Osteocyte (in vitro differentiated cells): ENCODE measurements at regions not wholly inside any gene's neighbourhood (a gene's known extent, or its start where the extent isn't known, plus 50 kb on each side); places are given as distances from the start of the nearest gene placed in this dataset.

ENCODE experiments used
- DNase-seq: peaks from one replicate; pipeline ENCODE4 v3.0.0; 2021; ENCODE audit warnings: mixed read lengths; ENCODE audit not compliant: unreplicated experiment; ENCODE audit errors: extremely low spot score
- H3K27ac Mint-ChIP-seq: one replicate; pipeline ENCODE4 v1.8.0; 2021; ENCODE audit warnings: mild to moderate bottlenecking, mixed read lengths; ENCODE audit not compliant: unreplicated experiment
- H3K27me3 Mint-ChIP-seq: one replicate; pipeline ENCODE4 v1.8.0; 2021; ENCODE audit warnings: mixed read lengths; ENCODE audit not compliant: unreplicated experiment
- H3K36me3 Mint-ChIP-seq: one replicate; pipeline ENCODE4 v1.8.0; 2021; ENCODE audit warnings: mixed read lengths; ENCODE audit not compliant: unreplicated experiment
- H3K4me1 Mint-ChIP-seq: one replicate; pipeline ENCODE4 v1.8.0; 2021; ENCODE audit warnings: mixed read lengths; ENCODE audit not compliant: unreplicated experiment
- H3K4me3 Mint-ChIP-seq: one replicate; pipeline ENCODE4 v1.8.0; 2021; ENCODE audit warnings: mild to moderate bottlenecking, moderate library complexity, mixed read lengths; ENCODE audit not compliant: unreplicated experiment
- H3K9me3 Mint-ChIP-seq: one replicate; pipeline ENCODE4 v1.8.0; 2021; ENCODE audit warnings: mixed read lengths; ENCODE audit not compliant: unreplicated experiment
- TF ChIP-seq, protein P1 (sequence below): fragments of 200-600 bp; sonication (generic); IDR thresholded peaks from 2 replicates; pipeline ENCODE4 v1.5.0; 2021; ENCODE audit warnings: antibody characterized with exemption, mild to moderate bottlenecking, moderate library complexity

DNA sequence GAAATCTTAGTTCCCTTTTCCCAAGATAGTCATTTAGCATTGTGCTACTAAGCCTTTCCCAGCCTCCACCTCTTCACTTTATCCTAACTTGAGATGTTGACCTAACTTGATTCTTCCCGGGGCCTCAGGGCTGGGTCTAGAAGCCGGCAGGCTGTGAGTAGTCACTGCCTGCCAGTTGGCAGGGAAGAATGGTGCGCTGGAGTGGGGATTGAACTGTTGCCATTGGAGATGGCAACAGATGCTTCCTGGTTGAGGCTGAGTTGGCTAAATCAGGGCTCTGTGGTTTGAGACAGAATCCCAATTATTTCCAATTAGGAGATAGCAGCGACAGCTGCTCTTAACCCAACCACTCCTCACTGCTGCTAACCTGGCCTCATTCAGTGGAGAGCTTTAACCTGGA is 343.1 kb downstream of the BRINP1 start:
- Mint-ChIP-seq H3K36me3 (no peaks in the 10 kb centered on the region), H3K27ac (no peak overlapping the region), H3K9me3 (no peaks in the 10 kb centered on the region), H3K4me3 (no peak overlapping the region), H3K4me1 (no peaks in the 10 kb centered on the region), H3K27me3 (peaks cover 3% of the 10 kb centered on the region)
- no peak for DNase-seq
- TF ChIP-seq, protein P1, sequence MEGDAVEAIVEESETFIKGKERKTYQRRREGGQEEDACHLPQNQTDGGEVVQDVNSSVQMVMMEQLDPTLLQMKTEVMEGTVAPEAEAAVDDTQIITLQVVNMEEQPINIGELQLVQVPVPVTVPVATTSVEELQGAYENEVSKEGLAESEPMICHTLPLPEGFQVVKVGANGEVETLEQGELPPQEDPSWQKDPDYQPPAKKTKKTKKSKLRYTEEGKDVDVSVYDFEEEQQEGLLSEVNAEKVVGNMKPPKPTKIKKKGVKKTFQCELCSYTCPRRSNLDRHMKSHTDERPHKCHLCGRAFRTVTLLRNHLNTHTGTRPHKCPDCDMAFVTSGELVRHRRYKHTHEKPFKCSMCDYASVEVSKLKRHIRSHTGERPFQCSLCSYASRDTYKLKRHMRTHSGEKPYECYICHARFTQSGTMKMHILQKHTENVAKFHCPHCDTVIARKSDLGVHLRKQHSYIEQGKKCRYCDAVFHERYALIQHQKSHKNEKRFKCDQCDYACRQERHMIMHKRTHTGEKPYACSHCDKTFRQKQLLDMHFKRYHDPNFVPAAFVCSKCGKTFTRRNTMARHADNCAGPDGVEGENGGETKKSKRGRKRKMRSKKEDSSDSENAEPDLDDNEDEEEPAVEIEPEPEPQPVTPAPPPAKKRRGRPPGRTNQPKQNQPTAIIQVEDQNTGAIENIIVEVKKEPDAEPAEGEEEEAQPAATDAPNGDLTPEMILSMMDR, result no peak

DNA sequence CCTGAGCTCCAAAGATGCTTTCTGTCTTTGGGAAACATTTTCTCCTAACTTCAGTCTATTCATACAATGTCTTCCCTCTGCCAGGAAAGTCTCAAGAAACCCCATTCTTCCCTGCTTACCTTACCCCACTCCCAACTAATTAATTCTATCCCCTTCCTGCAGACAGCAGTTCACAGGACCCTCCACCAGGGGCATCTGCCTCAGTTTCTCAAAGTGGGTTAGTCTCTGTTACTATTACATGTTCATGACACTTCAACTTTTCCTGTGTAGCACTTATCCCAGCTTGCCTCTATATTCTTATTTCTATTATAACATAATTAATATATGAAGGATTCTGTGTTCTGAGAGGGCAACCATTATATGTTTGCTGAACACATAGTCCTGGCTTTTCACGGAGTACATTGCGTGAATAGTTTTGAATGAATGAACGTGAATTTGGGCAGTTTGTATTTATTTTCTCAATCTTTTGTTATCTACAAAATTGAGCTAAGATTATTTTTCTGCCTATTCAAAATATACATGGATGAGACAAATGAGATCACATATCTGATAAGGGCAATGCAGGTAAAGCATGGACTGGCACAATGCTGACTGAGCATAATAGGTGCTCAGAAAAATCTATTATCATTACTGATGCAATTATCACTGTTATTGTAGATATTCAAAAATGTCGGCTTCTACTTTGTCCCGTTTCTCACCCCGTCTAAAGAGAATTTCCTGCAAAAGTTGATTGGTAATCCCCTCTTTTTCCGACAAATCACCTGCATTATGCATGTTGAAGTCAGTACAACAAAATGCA is 341.1 kb downstream of the BRINP1 start:
- H3K27me3 Mint-ChIP-seq, result peaks cover 3% of the 10 kb centered on the region
- H3K27ac Mint-ChIP-seq, result no peak overlapping the region
- H3K4me1 Mint-ChIP-seq, result no peaks in the 10 kb centered on the region
- H3K4me3 Mint-ChIP-seq, result no peak overlapping the region
- DNase-seq, result no peak
- no peaks in the 10 kb centered on the region for H3K36me3 Mint-ChIP-seq
- no peaks in the 10 kb centered on the region for H3K9me3 Mint-ChIP-seq
- TF ChIP-seq, protein P1, result no peak

DNA sequence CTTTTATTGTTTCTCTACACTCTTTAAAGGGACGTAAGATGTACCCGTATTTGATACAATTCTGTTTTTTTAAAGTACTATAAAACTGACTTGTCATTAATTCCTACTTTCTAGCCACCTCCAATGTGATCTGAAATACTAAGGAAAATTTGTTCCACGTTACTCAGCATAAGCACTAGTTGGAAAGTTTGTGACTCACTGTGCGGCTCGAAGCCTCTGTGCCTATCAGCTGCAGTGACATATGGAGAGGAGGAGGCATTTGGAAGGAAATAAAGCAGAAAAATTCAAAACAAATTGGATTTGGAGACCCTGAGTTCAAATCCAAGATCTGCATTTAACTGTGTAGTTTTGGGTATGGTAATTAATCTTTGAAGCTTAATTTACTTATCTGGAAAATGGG is 339.3 kb downstream of the BRINP1 start:
- Mint-ChIP-seq H3K4me1 (no peaks in the 10 kb centered on the region), H3K27me3 (peaks cover 2% of the 10 kb centered on the region), H3K4me3 (no peak overlapping the region), H3K36me3 (no peaks in the 10 kb centered on the region), H3K27ac (no peak overlapping the region), H3K9me3 (peaks cover 3% of the 10 kb centered on the region)
- DNase-seq, result no peak
- TF ChIP-seq, protein P1, result no peak

DNA sequence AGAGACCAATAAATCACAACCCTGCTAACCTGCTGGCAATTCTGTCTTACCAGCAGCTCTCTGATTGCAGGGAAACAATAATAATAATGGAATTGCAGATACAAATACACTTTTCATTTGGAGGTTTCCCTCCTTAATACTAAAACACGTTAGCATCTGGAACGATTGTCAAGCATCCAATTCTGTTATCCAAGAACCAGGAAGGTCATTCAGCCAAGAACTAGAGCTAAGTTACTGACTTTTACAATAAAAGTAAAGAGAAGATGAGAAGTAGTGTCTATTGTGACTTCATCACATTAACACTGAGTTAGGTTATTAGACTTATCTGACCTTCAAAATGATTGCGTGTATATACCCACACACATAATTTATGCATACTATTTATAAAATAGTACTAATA is 335.6 kb downstream of the BRINP1 start:
- TF ChIP-seq, protein P1, result no peak
- Mint-ChIP-seq H3K27me3 (no peaks in the 10 kb centered on the region), H3K4me1 (no peaks in the 10 kb centered on the region), H3K4me3 (no peak overlapping the region), H3K27ac (no peak overlapping the region), H3K9me3 (peaks cover 3% of the 10 kb centered on the region), H3K36me3 (no peaks in the 10 kb centered on the region)
- DNase-seq, result no peak

DNA sequence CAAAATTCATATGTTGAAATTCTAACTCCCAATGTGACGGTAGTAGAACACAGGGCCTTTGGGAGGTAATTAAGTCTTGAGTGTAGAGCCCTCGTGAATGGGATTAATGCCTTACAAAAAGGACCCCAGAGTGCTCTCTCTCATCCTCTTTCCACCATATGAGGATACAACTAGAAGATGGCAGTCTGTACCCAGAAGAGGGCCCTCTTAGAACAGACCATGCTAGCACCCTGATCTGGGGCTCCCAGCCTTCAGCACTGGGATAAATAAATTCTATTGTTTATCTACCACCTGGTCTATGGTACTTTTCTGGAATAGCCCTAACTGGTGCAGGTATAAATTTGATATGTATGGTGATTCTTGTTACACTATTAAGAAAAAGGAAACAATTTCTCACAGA is 332.3 kb downstream of the BRINP1 start:
- H3K27ac Mint-ChIP-seq, result no peak overlapping the region
- H3K9me3 Mint-ChIP-seq, result peaks cover 3% of the 10 kb centered on the region
- TF ChIP-seq, protein P1, result no peak
- no peaks in the 10 kb centered on the region for H3K36me3 Mint-ChIP-seq
- no peaks in the 10 kb centered on the region for H3K4me1 Mint-ChIP-seq
- H3K27me3 Mint-ChIP-seq, result no peaks in the 10 kb centered on the region
- H3K4me3 Mint-ChIP-seq, result no peak overlapping the region
- DNase-seq, result no peak
